Fibroblast of gingiva (primary cell): ENCODE measurements at regions not wholly inside any gene's neighbourhood (a gene's known extent, or its start where the extent isn't known, plus 50 kb on each side); places are given as distances from the start of the nearest gene placed in this dataset.

Experiments used
- DNase-seq: peaks from one replicate; pipeline ENCODE4 v3.0.0-alpha.2; 2011; ENCODE audit warnings: low read depth

- peak; percentile 21 for DNase-seq
These were observed 257.1 kb downstream of the UACA start for GRCh38 chr15:70505936-70506912.

- DNase-seq = peak; percentile 52
These were observed 257.9 kb downstream of the UACA start for GRCh38 chr15:70505411-70505919.

- no peak for DNase-seq
These were observed 258.4 kb downstream of the UACA start for GRCh38 chr15:70504988-70505387.

GRCh38 chr15:70504299-70504951 lies 258.9 kb downstream of the UACA start:
- peak; percentile 66 for DNase-seq

GRCh38 chr15:70503798-70504298 lies 259.5 kb downstream of the UACA start:
- no peak for DNase-seq

- DNase-seq = no peak
These were observed 260.1 kb downstream of the UACA start for GRCh38 chr15:70503073-70503745.

- DNase-seq = no peak
These were observed 260.8 kb downstream of the UACA start for GRCh38 chr15:70502529-70502928.

GRCh38 chr15:70501849-70502248 lies 261.5 kb downstream of the UACA start:
- no peak for DNase-seq

- DNase-seq = no peak
These were observed 262.1 kb downstream of the UACA start for GRCh38 chr15:70501121-70501727.

- no peak for DNase-seq
These were observed 263.6 kb downstream of the UACA start for GRCh38 chr15:70499791-70500190.

GRCh38 chr15:70498096-70498626 lies 265.2 kb downstream of the UACA start:
- DNase-seq = no peak

GRCh38 chr15:70497661-70498060 lies 265.7 kb downstream of the UACA start:
- no peak for DNase-seq

- DNase-seq = no peak
These were observed 267.3 kb downstream of the UACA start for GRCh38 chr15:70495991-70496599.

GRCh38 chr15:70494852-70495571 lies 268.3 kb downstream of the UACA start:
- peak; percentile 51 for DNase-seq

GRCh38 chr15:70494517-70494851 lies 268.9 kb downstream of the UACA start:
- DNase-seq = no peak

- no peak for DNase-seq
These were observed 269.4 kb downstream of the UACA start for GRCh38 chr15:70493787-70494516.

- DNase-seq = no peak
These were observed 270.0 kb downstream of the UACA start for GRCh38 chr15:70493376-70493775.

- peak; percentile 79 for DNase-seq
These were observed 270.8 kb downstream of the UACA start for GRCh38 chr15:70492240-70493177.

GRCh38 chr15:70491641-70492040 lies 271.7 kb downstream of the UACA start:
- no peak for DNase-seq
